IMR-90 (cell line): ENCODE measurements at regions not wholly inside any gene's neighbourhood (a gene's known extent, or its start where the extent isn't known, plus 50 kb on each side); places are given as distances from the start of the nearest gene placed in this dataset.

Experiments used
- ATAC-seq: fragments of 200-7000 bp; cut with Tn5 transposase; 2 replicates; pipeline ENCODE4 v1.9.1; 2020; ENCODE audit warnings: low read depth, mild to moderate bottlenecking, moderate library complexity
- BruUV-seq: library from RNA; stranded (reverse); fragments of 400-500 nt; replicated peaks from 2 replicates; lab custom pipeline; 2021; lab: Mats Ljungman, UMichigan
- CTCF ChIA-PET: fragments of 300-600 bp; formaldehyde crosslinking; extraction: SDS; loops from one replicate; lab custom pipeline; 2021; ENCODE audit warnings: antibody characterized with exemption; lab: Yijun Ruan, JAX
- POLR2A ChIA-PET: fragments of 300-600 bp; sonication (Branson Sonifier 250); formaldehyde crosslinking; loops from one replicate; lab custom pipeline; 2022; ENCODE audit warnings: antibody characterized with exemption; ENCODE audit not compliant: unreplicated experiment; lab: Charles Lee
- DNase-seq: peaks from one replicate; pipeline ENCODE4 v3.0.0; 2013
- H2AFZ ChIP-seq: replicated peaks from 2 replicates; pipeline ENCODE3; 2013; ENCODE audit warnings: low read length, mild to moderate bottlenecking; ENCODE audit not compliant: poor library complexity
- H2AK5ac ChIP-seq: 2 replicates; pipeline ENCODE4 v1.6.1; 2013; ENCODE audit warnings: low read depth, low read length, inconsistent platforms
- H2AK9ac ChIP-seq: replicated peaks from 2 replicates; pipeline ENCODE3; 2013; ENCODE audit warnings: mild to moderate bottlenecking, low read depth, low read length, moderate library complexity; ENCODE audit not compliant: poor library complexity
- H2BK120ac ChIP-seq: 2 replicates; pipeline ENCODE4 v1.6.1; 2013; ENCODE audit warnings: low read depth, low read length, inconsistent platforms
- H2BK15ac ChIP-seq: 3 replicates; pipeline ENCODE4 v1.6.1; 2013; ENCODE audit warnings: low read depth, low read length, inconsistent platforms
- H2BK20ac ChIP-seq: 2 replicates; pipeline ENCODE4 v1.6.1; 2013; ENCODE audit warnings: low read depth, mild to moderate bottlenecking, inconsistent platforms, low read length, moderate library complexity
- H2BK5ac ChIP-seq: 2 replicates; pipeline ENCODE4 v1.6.1; 2013; ENCODE audit warnings: mild to moderate bottlenecking, low read depth, low read length, inconsistent platforms; ENCODE audit not compliant: poor library complexity, severe bottlenecking
- H3K14ac ChIP-seq: replicated peaks from 2 replicates; pipeline ENCODE4 v1.6.1; 2013; ENCODE audit warnings: low read depth, low read length, inconsistent platforms
- H3K18ac ChIP-seq: 2 replicates; pipeline ENCODE4 v1.6.1; 2013; ENCODE audit warnings: low read depth, low read length, control low read depth
- H3K23ac ChIP-seq: 2 replicates; pipeline ENCODE4 v1.6.1; 2013; ENCODE audit warnings: low read depth, low read length, inconsistent platforms
- H3K27ac ChIP-seq: 2 replicates; pipeline ENCODE4 v1.5.1; 2013; ENCODE audit warnings: mild to moderate bottlenecking, control low read depth, low read length; ENCODE audit not compliant: insufficient read depth
- H3K27me3 ChIP-seq: 2 replicates; pipeline ENCODE4 v1.6.1; 2013; ENCODE audit warnings: low read length; ENCODE audit not compliant: control insufficient read depth, insufficient read depth
- H3K36me3 ChIP-seq: 2 replicates; pipeline ENCODE4 v1.6.1; 2013; ENCODE audit warnings: low read length, mixed read lengths; ENCODE audit not compliant: control insufficient read depth, insufficient read depth
- H3K4ac ChIP-seq: 2 replicates; pipeline ENCODE4 v1.6.1; 2013; ENCODE audit warnings: low read depth, low read length, inconsistent platforms
- H3K4me1 ChIP-seq: 2 replicates; pipeline ENCODE4 v1.6.1; 2013; ENCODE audit warnings: low read length, mixed read lengths; ENCODE audit not compliant: control insufficient read depth, insufficient read depth
- H3K4me2 ChIP-seq: 2 replicates; pipeline ENCODE4 v1.6.1; 2013; ENCODE audit warnings: low read depth, mild to moderate bottlenecking, control low read depth, low read length, moderate library complexity
- H3K4me3 ChIP-seq: 2 replicates; pipeline ENCODE4 v1.5.1; 2013; ENCODE audit warnings: low read depth, mild to moderate bottlenecking, control low read depth, low read length, moderate library complexity; ENCODE audit not compliant: insufficient read depth
- H3K56ac ChIP-seq: 2 replicates; pipeline ENCODE4 v1.6.1; 2013; ENCODE audit warnings: low read length, inconsistent platforms; ENCODE audit not compliant: insufficient read depth; ENCODE audit errors: extremely low read depth
- H3K79me1 ChIP-seq, 2 experiments: 2 replicates each; pipeline ENCODE4 v1.6.1; 2013; ENCODE audit warnings: low read length in 2 of 2, inconsistent platforms in 1 of 2, low read depth in 1 of 2
- H3K9ac ChIP-seq: 2 replicates; pipeline ENCODE4 v1.6.1; 2013; ENCODE audit warnings: low read depth, low read length, control low read depth
- H3K9me1 ChIP-seq: 2 replicates; pipeline ENCODE4 v1.6.1; 2013; ENCODE audit warnings: low read length, inconsistent platforms; ENCODE audit not compliant: insufficient read depth
- H3K9me3 ChIP-seq: 2 replicates; pipeline ENCODE4 v1.6.1; 2013; ENCODE audit warnings: low read length; ENCODE audit not compliant: control insufficient read depth, insufficient read depth
- H4K20me1 ChIP-seq: 2 replicates; pipeline ENCODE4 v1.6.1; 2013; ENCODE audit warnings: low read length, inconsistent platforms; ENCODE audit not compliant: insufficient read depth
- H4K5ac ChIP-seq: 2 replicates; pipeline ENCODE4 v1.6.1; 2013; ENCODE audit warnings: mild to moderate bottlenecking, low read depth, low read length, control low read depth
- H4K8ac ChIP-seq, 2 experiments: 2 replicates each; pipeline ENCODE4 v1.6.1; 2013; ENCODE audit warnings: low read depth in 2 of 2, low read length in 2 of 2, control low read depth in 1 of 2, inconsistent platforms in 1 of 2
- H4K91ac ChIP-seq: 2 replicates; pipeline ENCODE4 v1.6.1; 2013; ENCODE audit warnings: low read depth, low read length, inconsistent platforms; ENCODE audit not compliant: insufficient read depth
- CEBPB ChIP-seq: IDR thresholded peaks from 2 replicates; pipeline ENCODE4 v1.6.1; 2012; ENCODE audit warnings: low read depth, low read length, improper control_type of control experiment
- MAFK ChIP-seq: IDR thresholded peaks from 2 replicates; pipeline ENCODE4 v1.6.1; 2012; ENCODE audit warnings: low read depth, low read length, improper control_type of control experiment
- MAZ ChIP-seq: IDR thresholded peaks from 2 replicates; pipeline ENCODE4 v1.6.1; 2012; ENCODE audit warnings: low read depth, mild to moderate bottlenecking, low read length, improper control_type of control experiment, moderate library complexity, borderline replicate concordance
- MXI1 ChIP-seq: IDR thresholded peaks from 2 replicates; pipeline ENCODE4 v1.6.1; 2012; ENCODE audit warnings: low read depth, mild to moderate bottlenecking, low read length, moderate library complexity, borderline replicate concordance
- POLR2A ChIP-seq: IDR thresholded peaks from 2 replicates; pipeline ENCODE4 v1.6.1; 2012; ENCODE audit warnings: mild to moderate bottlenecking, low read depth, low read length
- RAD21 ChIP-seq: IDR thresholded peaks from 2 replicates; pipeline ENCODE4 v1.6.1; 2012; ENCODE audit warnings: low read length, improper control_type of control experiment
- SMC3 ChIP-seq: fragments of 150-350 bp; IDR thresholded peaks from 2 replicates; pipeline ENCODE4 v1.6.1; 2016; ENCODE audit warnings: low read depth, mild to moderate bottlenecking, antibody characterized with exemption, low read length, moderate library complexity
- WGBS, 2 experiments: methylation state at CpG; one replicate each; pipeline versions ENCODE4 v1.1.5 to v1.1.7; 2013; ENCODE audit warnings: missing lambda C conversion rate in 2 of 2; ENCODE audit not compliant: insufficient read length in 1 of 2; ENCODE audit errors: extremely low coverage in 2 of 2; 5-methylcytosine and 5-hydroxymethylcytosine counted together
- dilution Hi-C: fragments of 300-500 bp; cut with HindIII; formaldehyde crosslinking; loops from one replicate; pipeline ENCODE4 v1.14.3; 2018; ENCODE audit warnings: low sequenced_read_pairs; ENCODE audit not compliant: unreplicated experiment
- in situ Hi-C: fragments of 300-500 bp; cut with MboI; formaldehyde crosslinking; loops from 3 replicates; pipeline ENCODE4 v1.14.3; 2019; ENCODE audit warnings: low sequenced_read_pairs, inconsistent platforms, mixed read lengths
- intact Hi-C: fragments of 100-400 bp; cut with micrococcal nuclease; formaldehyde crosslinking; loops from 2 replicates; pipeline ENCODE4 v1.10.0; 2022
- TF ChIP-seq, protein P1 (sequence below): fragments of 150-350 bp; IDR thresholded peaks from 2 replicates; pipeline ENCODE4 v1.6.1; 2016; ENCODE audit warnings: low read depth, mild to moderate bottlenecking, low read length, moderate library complexity, borderline replicate concordance
- TF ChIP-seq, protein P2 (sequence below): fragments of 150-350 bp; IDR thresholded peaks from 2 replicates; pipeline ENCODE4 v1.6.1; 2017; ENCODE audit warnings: mild to moderate bottlenecking, antibody characterized with exemption, low read length, low read depth
- TF ChIP-seq, protein P3 (sequence below): conservative IDR thresholded peaks from 2 replicates; pipeline ENCODE4 v1.5.1; 2012; ENCODE audit warnings: mild to moderate bottlenecking, low read depth, low read length, improper control_type of control experiment

DNA sequence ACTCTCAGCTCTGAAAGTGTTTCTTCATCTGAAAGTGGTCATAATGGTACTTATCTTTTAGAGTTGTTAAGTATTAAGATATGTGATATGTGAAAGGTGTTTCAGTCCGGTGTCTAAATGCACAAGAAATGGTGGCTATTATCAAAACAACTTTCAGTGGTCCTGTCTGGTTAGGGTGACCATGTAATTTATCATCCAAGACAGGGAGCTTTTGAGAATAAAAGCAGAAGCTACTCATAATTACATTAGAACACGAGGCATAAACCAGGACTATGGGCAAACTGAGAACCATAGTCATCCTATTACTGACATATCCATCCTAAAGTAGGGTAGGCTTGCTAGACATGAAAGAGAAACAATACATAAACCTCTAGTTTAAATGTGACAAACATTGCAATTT lies 418.1 kb upstream of the SEMA6A start:
- POLR2A ChIA-PET: no interaction called here
- in situ Hi-C loops: no loop called here
- CTCF ChIA-PET: no interaction called here

More for the DNA sequence above, 418.1 kb upstream of the SEMA6A start:
- no peak overlapping the region for H3K14ac ChIP-seq
- no peak overlapping the region for H4K8ac ChIP-seq
- ATAC-seq (no peak), DNase-seq (no peak)
- H3K9ac ChIP-seq: no peak overlapping the region
- H2BK5ac ChIP-seq: no peak overlapping the region
- no peak overlapping the region for H3K4ac ChIP-seq
- H3K23ac ChIP-seq: no peak overlapping the region
- BruUV-seq: no TSS peak
- no CpG with 5 or more reads among the region's 2 CpGs for WGBS, 2 experiments
- no peaks in the 10 kb centered on the region for H3K79me1 ChIP-seq
- H3K27me3 ChIP-seq: no peaks in the 10 kb centered on the region
- H3K4me1 ChIP-seq: no peaks in the 10 kb centered on the region
- H4K5ac ChIP-seq: no peak overlapping the region
- dilution Hi-C loops (no loop called here), intact Hi-C loops (loop anchor here (10.0 kb wide), 1 partner anchor 138 kb away; no protein-coding TSS in a partner anchor)
- TF ChIP-seq, protein P1, sequence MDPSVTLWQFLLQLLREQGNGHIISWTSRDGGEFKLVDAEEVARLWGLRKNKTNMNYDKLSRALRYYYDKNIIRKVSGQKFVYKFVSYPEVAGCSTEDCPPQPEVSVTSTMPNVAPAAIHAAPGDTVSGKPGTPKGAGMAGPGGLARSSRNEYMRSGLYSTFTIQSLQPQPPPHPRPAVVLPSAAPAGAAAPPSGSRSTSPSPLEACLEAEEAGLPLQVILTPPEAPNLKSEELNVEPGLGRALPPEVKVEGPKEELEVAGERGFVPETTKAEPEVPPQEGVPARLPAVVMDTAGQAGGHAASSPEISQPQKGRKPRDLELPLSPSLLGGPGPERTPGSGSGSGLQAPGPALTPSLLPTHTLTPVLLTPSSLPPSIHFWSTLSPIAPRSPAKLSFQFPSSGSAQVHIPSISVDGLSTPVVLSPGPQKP: no peak
- TF ChIP-seq RAD21: no peak
- no peak for TF ChIP-seq MAZ
- TF ChIP-seq, protein P2, sequence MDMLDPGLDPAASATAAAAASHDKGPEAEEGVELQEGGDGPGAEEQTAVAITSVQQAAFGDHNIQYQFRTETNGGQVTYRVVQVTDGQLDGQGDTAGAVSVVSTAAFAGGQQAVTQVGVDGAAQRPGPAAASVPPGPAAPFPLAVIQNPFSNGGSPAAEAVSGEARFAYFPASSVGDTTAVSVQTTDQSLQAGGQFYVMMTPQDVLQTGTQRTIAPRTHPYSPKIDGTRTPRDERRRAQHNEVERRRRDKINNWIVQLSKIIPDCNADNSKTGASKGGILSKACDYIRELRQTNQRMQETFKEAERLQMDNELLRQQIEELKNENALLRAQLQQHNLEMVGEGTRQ: no peak
- no peak for TF ChIP-seq SMC3
- TF ChIP-seq MXI1: no peak
- no peak for TF ChIP-seq MAFK
- no peak for TF ChIP-seq CEBPB
- TF ChIP-seq, protein P3, sequence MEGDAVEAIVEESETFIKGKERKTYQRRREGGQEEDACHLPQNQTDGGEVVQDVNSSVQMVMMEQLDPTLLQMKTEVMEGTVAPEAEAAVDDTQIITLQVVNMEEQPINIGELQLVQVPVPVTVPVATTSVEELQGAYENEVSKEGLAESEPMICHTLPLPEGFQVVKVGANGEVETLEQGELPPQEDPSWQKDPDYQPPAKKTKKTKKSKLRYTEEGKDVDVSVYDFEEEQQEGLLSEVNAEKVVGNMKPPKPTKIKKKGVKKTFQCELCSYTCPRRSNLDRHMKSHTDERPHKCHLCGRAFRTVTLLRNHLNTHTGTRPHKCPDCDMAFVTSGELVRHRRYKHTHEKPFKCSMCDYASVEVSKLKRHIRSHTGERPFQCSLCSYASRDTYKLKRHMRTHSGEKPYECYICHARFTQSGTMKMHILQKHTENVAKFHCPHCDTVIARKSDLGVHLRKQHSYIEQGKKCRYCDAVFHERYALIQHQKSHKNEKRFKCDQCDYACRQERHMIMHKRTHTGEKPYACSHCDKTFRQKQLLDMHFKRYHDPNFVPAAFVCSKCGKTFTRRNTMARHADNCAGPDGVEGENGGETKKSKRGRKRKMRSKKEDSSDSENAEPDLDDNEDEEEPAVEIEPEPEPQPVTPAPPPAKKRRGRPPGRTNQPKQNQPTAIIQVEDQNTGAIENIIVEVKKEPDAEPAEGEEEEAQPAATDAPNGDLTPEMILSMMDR: no peak
- TF ChIP-seq POLR2A: no peak
- H2AFZ ChIP-seq: no peak overlapping the region
- no peak overlapping the region for H2BK20ac ChIP-seq
- no peaks in the 10 kb centered on the region for H3K36me3 ChIP-seq
- no peak overlapping the region for H3K4me3 ChIP-seq
- no peak overlapping the region for H4K91ac ChIP-seq
- no peak overlapping the region for H2BK120ac ChIP-seq
- H2AK9ac ChIP-seq: no peak overlapping the region
- no peak overlapping the region for H2AK5ac ChIP-seq
- H3K27ac ChIP-seq: no peak overlapping the region
- H3K9me3 ChIP-seq: peaks cover 15% of the 10 kb centered on the region
- no peak overlapping the region for H2BK15ac ChIP-seq
- no peaks in the 10 kb centered on the region for H3K9me1 ChIP-seq
- H4K20me1 ChIP-seq: no peaks in the 10 kb centered on the region
- no peak overlapping the region for H3K18ac ChIP-seq
- no peak overlapping the region for H3K4me2 ChIP-seq
- H3K56ac ChIP-seq: no peak overlapping the region
